Vagina (tissue), 2 donors: ENCODE measurements at regions not wholly inside any gene's neighbourhood (a gene's known extent, or its start where the extent isn't known, plus 50 kb on each side); places are given as distances from the start of the nearest gene placed in this dataset.

Source experiments
- DNase-seq, 2 donors: peaks; one replicate each; pipeline ENCODE4 v3.0.0-alpha.2; 2017; ENCODE audit errors: extremely low spot score in 2 of 2
- H3K27ac ChIP-seq: fragments of 200-600 bp; sonication (generic); one replicate; pipeline ENCODE4 v1.5.1; 2019
- H3K27me3 ChIP-seq: fragments of 200-600 bp; sonication (generic); one replicate; pipeline ENCODE4 v1.5.1; 2019
- H3K36me3 ChIP-seq, 2 donors: fragments of 200-600 bp; sonication (generic); one replicate each; pipeline ENCODE4 v1.5.1; 2017 to 2019
- H3K4me1 ChIP-seq: fragments of 200-600 bp; sonication (generic); one replicate; pipeline ENCODE4 v1.5.1; 2019
- H3K4me3 ChIP-seq, 2 donors: fragments of 200-600 bp; sonication (generic); 1 replicate in 1 of 2; 2 replicates in 1 of 2; pipeline ENCODE4 v1.5.1; 2016 to 2019
- H3K9me3 ChIP-seq: fragments of 200-600 bp; sonication (generic); one replicate; pipeline ENCODE4 v1.5.1; 2019
- CTCF ChIP-seq, 3 experiments: fragments of 450-650 bp in 2 of 3; fragments of 200-600 bp in 1 of 3; sonication (generic) in 1 of 3; IDR thresholded peaks; one replicate each; pipeline ENCODE4 v1.5.1; 2017 to 2019; ENCODE audit warnings: antibody characterized with exemption in 3 of 3, mild to moderate bottlenecking in 2 of 3, moderate library complexity in 2 of 3
- POLR2A ChIP-seq, 2 donors: fragments of 450-650 bp; IDR thresholded peaks; one replicate each; pipeline ENCODE4 v1.6.1; 2017; ENCODE audit warnings: antibody characterized with exemption in 2 of 2, mild to moderate bottlenecking in 2 of 2, moderate library complexity in 2 of 2
- POLR2AphosphoS5 ChIP-seq, 2 donors: sonication (generic); formaldehyde crosslinking; IDR thresholded peaks; one replicate each; pipeline ENCODE4 v1.9.0; 2017; ENCODE audit warnings: antibody characterized with exemption in 2 of 2, mild to moderate bottlenecking in 2 of 2, low read depth in 1 of 2; ENCODE audit not compliant: insufficient read depth in 1 of 2
- intact Hi-C: fragments of 100-400 bp; cut with DNase I; formaldehyde crosslinking; loops from one replicate; pipeline ENCODE4 v1.15.1; 2023

DNA sequence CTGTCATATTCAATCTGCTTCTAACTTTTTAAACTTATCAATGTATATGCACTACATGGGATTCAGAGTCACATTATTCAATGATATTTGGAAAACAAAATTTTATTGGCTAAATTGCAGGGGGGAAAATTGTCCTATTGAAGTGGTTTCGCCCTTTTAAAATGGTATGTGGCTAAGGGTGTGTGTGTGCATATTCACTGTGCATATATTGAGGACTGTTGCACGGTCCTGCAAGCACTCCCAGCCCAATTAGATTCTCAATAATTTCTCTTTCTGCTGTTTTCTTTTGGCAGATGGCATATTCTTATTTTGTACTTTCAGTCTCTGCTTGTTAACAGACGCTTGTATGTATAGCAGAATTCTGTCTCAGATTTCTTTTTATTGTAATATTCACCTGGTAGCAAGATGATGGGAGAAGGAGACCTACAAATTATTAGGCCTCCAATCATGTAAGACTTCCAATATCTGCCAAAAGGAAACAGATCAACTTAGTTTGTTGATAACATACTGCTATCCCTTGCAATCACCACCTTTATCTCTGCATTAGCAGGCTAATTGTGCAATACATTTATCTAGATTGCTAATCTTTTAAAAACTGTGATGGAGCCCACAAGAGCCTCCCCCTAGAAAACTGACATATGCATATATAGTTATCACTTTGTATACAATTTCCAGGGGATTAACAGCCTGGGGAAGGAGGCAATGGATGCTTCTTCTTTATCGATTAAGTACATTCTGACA, 411.5 kb downstream of the PLK2 start:
- H3K9me3 ChIP-seq: no peaks in the 10 kb centered on the region
- H3K4me3 ChIP-seq: no peak overlapping the region
- no peaks in the 10 kb centered on the region for H3K27me3 ChIP-seq
- TF ChIP-seq CTCF (IDR thresholded peaks at IDR 0.05): no peak
- TF ChIP-seq POLR2A (IDR thresholded peaks at IDR 0.05): no peak
- TF ChIP-seq POLR2AphosphoS5 (IDR thresholded peaks at IDR 0.05; ENCODE audit: insufficient read depth in 1 of 2, low read depth in 1 of 2): no peak
- no peak for DNase-seq
- intact Hi-C loops: no loop called here
- no peaks in the 10 kb centered on the region for H3K4me1 ChIP-seq
- H3K27ac ChIP-seq: no peak overlapping the region
- no peaks in the 10 kb centered on the region for H3K36me3 ChIP-seq

DNA sequence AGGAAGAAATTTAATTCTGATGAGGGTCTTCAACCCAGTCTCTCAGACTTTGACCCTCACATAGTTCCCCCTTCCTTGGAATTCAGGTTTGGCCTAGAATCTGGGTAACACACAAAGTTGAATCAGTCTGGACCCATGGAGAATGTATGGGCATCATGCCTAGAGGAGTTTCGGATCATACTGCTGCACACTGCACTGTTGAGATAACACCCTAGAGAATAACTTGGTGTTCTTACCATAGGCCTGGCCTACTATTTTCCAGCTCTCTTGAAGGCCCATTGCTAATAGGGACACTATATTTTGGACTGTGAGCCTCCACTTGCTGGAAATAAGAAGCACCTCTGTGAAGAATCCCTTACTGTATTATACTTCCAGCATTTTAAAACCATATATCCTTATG, 413.5 kb downstream of the PLK2 start:
- TF ChIP-seq POLR2A (IDR thresholded peaks at IDR 0.05): no peak
- no peak for DNase-seq
- intact Hi-C loops: no loop called here

GRCh38 chr5:58044166-58044565, 415.7 kb downstream of the PLK2 start:
- Histone ChIP-seq H3K27me3 (no peaks in the 10 kb centered on the region), H3K9me3 (no peaks in the 10 kb centered on the region)
- TF ChIP-seq CTCF (IDR thresholded peaks at IDR 0.05) (no peak), POLR2AphosphoS5 (IDR thresholded peaks at IDR 0.05; ENCODE audit: insufficient read depth in 1 of 2, low read depth in 1 of 2) (no peak), POLR2A (IDR thresholded peaks at IDR 0.05) (no peak)

More for the DNA sequence above, 413.5 kb downstream of the PLK2 start:
- Histone ChIP-seq H3K27me3 (no peaks in the 10 kb centered on the region), H3K36me3 (no peaks in the 10 kb centered on the region), H3K9me3 (no peaks in the 10 kb centered on the region), H3K4me3 (no peak overlapping the region), H3K27ac (no peak overlapping the region), H3K4me1 (no peaks in the 10 kb centered on the region)

DNA sequence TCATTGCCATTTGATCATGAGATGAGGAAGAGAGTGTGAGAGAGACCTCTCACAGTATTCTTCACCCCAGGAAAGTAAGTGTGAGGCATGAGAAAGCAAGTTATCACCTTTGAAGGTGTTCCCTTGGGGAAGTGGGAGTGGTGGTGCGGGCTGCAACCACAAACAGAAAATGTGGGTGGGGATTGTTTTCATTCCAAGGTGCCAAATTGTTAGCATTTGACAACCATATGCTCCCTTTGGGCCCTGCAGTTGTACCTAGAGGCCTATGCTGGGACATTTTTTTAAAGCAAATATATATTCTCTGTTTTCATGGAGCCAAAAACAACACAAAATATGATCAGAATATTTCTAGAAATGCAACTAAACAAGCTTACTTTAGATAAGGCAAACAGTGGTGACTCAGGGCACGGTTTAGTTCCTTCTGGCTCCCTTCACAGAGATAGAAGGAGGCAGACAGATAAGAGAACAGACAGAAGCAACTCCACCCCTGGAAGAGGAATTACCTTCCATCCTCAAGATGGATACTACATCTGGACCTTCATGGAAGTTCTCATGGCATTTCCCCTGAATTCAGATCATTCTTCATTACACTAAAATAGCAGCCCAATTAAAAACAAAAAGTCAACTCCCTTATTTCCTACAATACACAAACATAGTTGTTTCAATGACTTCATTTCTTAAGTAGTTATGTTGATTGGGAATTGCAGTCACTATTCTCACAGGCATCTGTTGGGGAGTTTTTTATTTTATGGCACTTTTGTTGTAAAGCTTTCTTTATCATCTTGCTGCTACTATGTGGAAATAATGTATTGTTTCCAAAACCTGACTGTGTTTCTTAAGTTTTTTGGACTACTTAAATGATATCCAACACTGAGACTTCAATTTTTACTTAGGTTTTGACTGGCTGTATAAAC, 416.6 kb downstream of the PLK2 start:
- TF ChIP-seq CTCF (IDR thresholded peaks at IDR 0.05) (no peak), POLR2AphosphoS5 (IDR thresholded peaks at IDR 0.05; ENCODE audit: insufficient read depth in 1 of 2, low read depth in 1 of 2) (no peak), POLR2A (IDR thresholded peaks at IDR 0.05) (no peak)
- Histone ChIP-seq H3K36me3 (no peaks in the 10 kb centered on the region), H3K9me3 (no peaks in the 10 kb centered on the region), H3K4me3 (no peak overlapping the region), H3K4me1 (no peaks in the 10 kb centered on the region), H3K27ac (no peak overlapping the region), H3K27me3 (no peaks in the 10 kb centered on the region)
- intact Hi-C loops: no loop called here
- DNase-seq: no peak

More at GRCh38 chr5:58044166-58044565, 415.7 kb downstream of the PLK2 start:
- Histone ChIP-seq H3K27ac (no peak overlapping the region), H3K4me3 (no peak overlapping the region), H3K4me1 (no peaks in the 10 kb centered on the region), H3K36me3 (no peaks in the 10 kb centered on the region)
- no peak for DNase-seq
- intact Hi-C loops: no loop called here

DNA sequence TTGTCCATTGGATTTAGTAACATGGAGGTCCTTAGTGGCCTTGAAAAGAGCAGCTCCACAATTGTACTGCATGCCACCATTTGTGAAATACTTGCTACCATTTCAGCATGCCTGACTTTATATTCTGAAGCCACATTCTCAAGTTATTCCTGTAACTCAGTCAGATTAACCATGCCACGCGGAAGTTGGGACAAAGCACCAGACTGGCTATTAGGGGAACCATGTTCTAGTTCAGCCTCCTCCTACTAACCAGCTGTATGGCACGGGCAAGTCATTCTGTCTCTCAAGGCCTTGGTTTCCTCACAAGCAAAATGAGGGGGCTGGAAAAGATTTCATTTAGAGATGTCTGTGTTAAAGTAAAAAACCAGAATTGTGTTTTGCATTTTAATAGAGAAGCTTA, 418.0 kb downstream of the PLK2 start:
- DNase-seq: no peak
- no peak for TF ChIP-seq CTCF (IDR thresholded peaks at IDR 0.05)
- TF ChIP-seq POLR2AphosphoS5 (IDR thresholded peaks at IDR 0.05; ENCODE audit: insufficient read depth in 1 of 2, low read depth in 1 of 2): no peak
- TF ChIP-seq POLR2A (IDR thresholded peaks at IDR 0.05): no peak

More for the DNA sequence above, 418.0 kb downstream of the PLK2 start:
- no peak overlapping the region for H3K27ac ChIP-seq
- H3K27me3 ChIP-seq: no peaks in the 10 kb centered on the region
- no peaks in the 10 kb centered on the region for H3K36me3 ChIP-seq
- no peak overlapping the region for H3K4me3 ChIP-seq
- intact Hi-C loops: no loop called here
- H3K4me1 ChIP-seq: no peaks in the 10 kb centered on the region
- H3K9me3 ChIP-seq: no peaks in the 10 kb centered on the region
